Effector memory CD8-positive, alpha-beta T cell (primary cell): ENCODE measurements at regions not wholly inside any gene's neighbourhood (a gene's known extent, or its start where the extent isn't known, plus 50 kb on each side); places are given as distances from the start of the nearest gene placed in this dataset.
"Not testable (repeated sequence)": the region's sequence is repeated elsewhere in the genome, so short reads cannot be mapped to it uniquely, and the experiment has no call there.

ENCODE experiments used
- ATAC-seq: fragments of 150-1000 bp; cut with Tn5 transposase; replicated peaks from 2 replicates; pipeline ENCODE4 v1.10.0; 2021; ENCODE audit warnings: mild to moderate bottlenecking, moderate library complexity
- DNase-seq, 3 experiments: peaks; one replicate each; pipeline ENCODE4 v3.0.0; 2021
- H3K27ac Mint-ChIP-seq, 2 donors: one replicate each; pipeline ENCODE4 v1.8.0; 2022; ENCODE audit warnings: mild to moderate bottlenecking in 2 of 2, mixed read lengths in 2 of 2, moderate library complexity in 2 of 2
- H3K27me3 Mint-ChIP-seq, 2 donors: one replicate each; pipeline ENCODE4 v1.8.0; 2022; ENCODE audit warnings: mixed read lengths in 2 of 2
- H3K36me3 Mint-ChIP-seq: one replicate; pipeline ENCODE4 v1.8.0; 2022; ENCODE audit warnings: mild to moderate bottlenecking, moderate library complexity, mixed read lengths; ENCODE audit not compliant: insufficient read depth
- H3K4me1 Mint-ChIP-seq, 2 donors: one replicate each; pipeline ENCODE4 v1.8.0; 2022; ENCODE audit warnings: low read depth in 2 of 2, mixed read lengths in 2 of 2
- H3K4me3 Mint-ChIP-seq, 2 donors: one replicate each; pipeline ENCODE4 v1.8.0; 2022; ENCODE audit warnings: mild to moderate bottlenecking in 2 of 2, mixed read lengths in 2 of 2, moderate library complexity in 2 of 2
- H3K9me3 Mint-ChIP-seq, 2 donors: one replicate each; pipeline ENCODE4 v1.8.0; 2022; ENCODE audit warnings: mixed read lengths in 2 of 2

DNA sequence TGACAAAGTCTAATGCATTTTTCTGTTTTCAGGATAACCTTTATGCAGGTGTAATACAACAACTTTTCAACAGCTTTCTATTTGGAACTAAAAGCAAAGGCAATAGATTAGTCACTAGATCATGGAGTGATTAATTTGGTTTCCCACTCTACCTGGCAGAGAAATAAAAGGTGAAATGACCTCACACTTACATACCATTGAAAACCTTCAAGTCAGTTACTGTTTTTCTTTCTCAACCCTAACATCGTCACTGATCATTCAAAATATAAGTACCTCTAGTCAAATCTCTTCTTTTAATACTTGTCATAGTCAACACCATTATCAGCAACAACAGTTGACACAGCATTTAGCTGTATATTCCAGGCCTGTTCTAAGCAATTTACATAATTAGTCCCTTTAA lies 85.1 kb upstream of the ZCCHC13 start:
- DNase-seq (no peak), ATAC-seq (no peak)
- H3K27ac Mint-ChIP-seq, result no peak overlapping the region
- no peaks in the 10 kb centered on the region for H3K27me3 Mint-ChIP-seq
- H3K9me3 Mint-ChIP-seq, result no peaks in the 10 kb centered on the region
- H3K36me3 Mint-ChIP-seq, result peaks cover 11% of the 10 kb centered on the region
- H3K4me3 Mint-ChIP-seq, result no peak overlapping the region
- H3K4me1 Mint-ChIP-seq, result peaks cover 1 to 23% of the 10 kb centered on the region in 2 donors

DNA sequence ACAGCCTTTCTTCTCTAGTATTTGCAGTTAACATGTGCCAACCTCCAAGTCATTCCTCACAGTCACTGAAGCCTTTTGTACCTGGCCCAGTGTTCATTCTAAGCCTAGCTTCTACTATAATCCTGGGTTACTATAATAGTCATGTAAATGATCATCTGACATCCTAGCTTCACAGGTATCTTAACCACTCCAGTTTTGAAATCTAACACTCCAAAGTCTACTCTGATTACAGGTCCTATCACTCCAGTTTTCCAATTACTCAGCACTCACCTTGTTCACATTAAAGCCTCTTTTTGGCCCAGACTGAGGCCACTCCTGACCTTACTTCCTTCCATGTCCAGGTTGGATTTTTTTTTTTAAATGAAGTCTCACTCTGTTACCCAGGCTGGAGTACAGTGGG lies 87.6 kb upstream of the ZCCHC13 start:
- H3K27me3 Mint-ChIP-seq, result no peaks in the 10 kb centered on the region
- DNase-seq, result no peak
- H3K4me1 Mint-ChIP-seq, result peaks cover 0 to 17% of the 10 kb centered on the region in 2 donors
- ATAC-seq, result no peak
- no peak overlapping the region for H3K4me3 Mint-ChIP-seq
- H3K9me3 Mint-ChIP-seq, result no peaks in the 10 kb centered on the region
- H3K27ac Mint-ChIP-seq, result no peak overlapping the region
- H3K36me3 Mint-ChIP-seq, result peaks cover 4% of the 10 kb centered on the region

GRCh38 chrX:74211911-74212310 lies 92.1 kb upstream of the ZCCHC13 start:
- Mint-ChIP-seq H3K36me3 (peaks cover 5% of the 10 kb centered on the region), H3K9me3 (no peaks in the 10 kb centered on the region), H3K4me3 (no peak overlapping the region), H3K27me3 (no peaks in the 10 kb centered on the region), H3K4me1 (peaks cover 0 to 6% of the 10 kb centered on the region in 2 donors), H3K27ac (no peak overlapping the region)
- DNase-seq, result no peak
- no peak for ATAC-seq

GRCh38 chrX:74207539-74207938 lies 96.4 kb upstream of the ZCCHC13 start:
- Mint-ChIP-seq H3K27ac (no peak overlapping the region), H3K4me3 (no peak overlapping the region), H3K9me3 (no peaks in the 10 kb centered on the region), H3K4me1 (peaks cover 0 to 3% of the 10 kb centered on the region in 2 donors), H3K36me3 (peaks cover 4% of the 10 kb centered on the region), H3K27me3 (no peaks in the 10 kb centered on the region)
- no peak for DNase-seq
- no peak for ATAC-seq

DNA sequence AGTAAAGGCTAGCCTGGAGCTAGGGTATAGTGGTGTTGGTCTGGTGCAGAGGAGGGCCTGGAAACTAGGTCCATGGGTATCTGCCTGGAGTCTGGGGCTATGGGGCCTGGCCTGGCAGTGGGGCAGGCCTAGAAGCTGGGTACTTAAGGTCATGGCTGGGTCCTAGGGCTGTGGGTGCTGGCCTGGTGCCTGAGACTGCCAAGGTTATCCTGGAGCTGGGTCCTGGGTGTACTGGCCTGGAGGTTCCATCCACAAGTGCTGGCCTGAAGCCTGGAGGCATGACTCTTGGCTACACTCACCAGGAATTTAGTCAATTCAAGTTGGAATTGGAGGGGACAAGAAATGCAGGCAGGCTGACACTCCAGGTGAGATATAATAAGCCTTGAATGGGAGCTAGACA lies 108.4 kb upstream of the ZCCHC13 start:
- Mint-ChIP-seq H3K9me3 (no peaks in the 10 kb centered on the region), H3K36me3 (no peaks in the 10 kb centered on the region), H3K4me3 (no peak overlapping the region), H3K4me1 (no peaks in the 10 kb centered on the region), H3K27ac (no peak overlapping the region), H3K27me3 (no peaks in the 10 kb centered on the region)
- no peak for ATAC-seq
- DNase-seq, result no peak

DNA sequence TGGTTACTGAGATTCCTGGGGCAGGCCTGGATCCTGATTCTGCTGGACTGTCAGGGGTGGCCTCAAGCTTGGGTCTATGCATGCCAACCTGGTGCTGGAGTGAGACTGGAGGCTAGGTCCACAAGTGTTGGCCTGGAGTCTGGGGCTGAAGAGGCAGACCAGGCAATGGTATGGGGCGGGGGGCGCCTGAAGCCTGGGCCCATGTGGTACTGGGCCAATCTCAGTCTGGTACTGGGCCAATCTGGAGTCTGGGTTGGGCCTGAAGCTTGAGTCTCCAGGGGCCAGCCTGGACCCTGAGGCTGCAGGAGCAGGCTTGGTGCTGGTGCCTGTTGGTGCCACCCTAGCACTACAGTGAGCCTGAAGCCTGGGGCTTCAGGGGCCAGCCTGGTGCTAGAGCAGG lies 108.9 kb upstream of the ZCCHC13 start:
- ATAC-seq (no peak), DNase-seq (no peak)
- H3K27ac Mint-ChIP-seq, result no peak overlapping the region
- H3K9me3 Mint-ChIP-seq, result no peaks in the 10 kb centered on the region
- no peaks in the 10 kb centered on the region for H3K36me3 Mint-ChIP-seq
- no peak overlapping the region for H3K4me3 Mint-ChIP-seq
- H3K27me3 Mint-ChIP-seq, result no peaks in the 10 kb centered on the region
- H3K4me1 Mint-ChIP-seq, result no peaks in the 10 kb centered on the region

DNA sequence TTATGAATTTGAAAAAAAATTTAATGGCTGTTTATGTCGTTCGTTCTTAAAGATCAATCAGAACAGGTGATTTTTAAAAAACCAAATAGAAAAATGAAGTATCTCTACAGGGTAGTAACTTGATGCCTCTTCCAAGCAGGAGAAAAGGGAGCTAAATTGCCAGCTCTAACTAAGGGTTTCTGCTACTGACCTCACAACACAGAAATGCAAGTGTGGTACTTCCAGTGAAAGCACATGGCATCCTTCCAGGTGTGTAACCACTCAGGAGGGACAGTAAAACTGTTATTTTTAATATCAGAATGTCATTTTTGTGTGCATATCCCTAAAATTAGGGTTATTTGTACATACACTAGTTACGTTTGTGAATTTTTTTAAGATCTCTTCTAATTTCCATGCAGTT lies 116.8 kb upstream of the ZCCHC13 start:
- ATAC-seq (no peak), DNase-seq (no peak)
- H3K36me3 Mint-ChIP-seq, result no peaks in the 10 kb centered on the region
- no peak overlapping the region for H3K4me3 Mint-ChIP-seq
- H3K9me3 Mint-ChIP-seq, result no peaks in the 10 kb centered on the region
- no peaks in the 10 kb centered on the region for H3K4me1 Mint-ChIP-seq
- H3K27ac Mint-ChIP-seq, result no peak overlapping the region
- H3K27me3 Mint-ChIP-seq, result no peaks in the 10 kb centered on the region

DNA sequence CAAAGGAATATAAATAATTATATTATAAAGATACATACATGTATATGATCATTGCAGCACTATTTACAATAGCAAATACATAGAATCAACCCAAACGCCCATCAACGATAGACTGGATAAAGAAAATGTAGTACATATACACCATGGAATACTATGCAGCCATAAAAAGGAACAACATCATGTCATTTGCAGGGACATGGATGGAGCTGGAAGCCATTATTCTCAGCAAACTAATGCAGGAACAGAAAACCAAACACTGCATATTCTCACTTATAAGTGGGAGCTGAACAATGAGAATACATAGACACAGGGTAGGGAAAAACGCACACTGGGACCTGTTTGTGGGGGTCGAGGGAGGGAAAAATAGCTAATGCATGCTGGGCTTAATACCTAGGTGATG lies 120.9 kb upstream of the ZCCHC13 start:
- not testable (repeated sequence) for H3K9me3 Mint-ChIP-seq, H3K27me3 Mint-ChIP-seq, H3K27ac Mint-ChIP-seq, ATAC-seq, H3K36me3 Mint-ChIP-seq, DNase-seq, H3K4me3 Mint-ChIP-seq, H3K4me1 Mint-ChIP-seq

DNA sequence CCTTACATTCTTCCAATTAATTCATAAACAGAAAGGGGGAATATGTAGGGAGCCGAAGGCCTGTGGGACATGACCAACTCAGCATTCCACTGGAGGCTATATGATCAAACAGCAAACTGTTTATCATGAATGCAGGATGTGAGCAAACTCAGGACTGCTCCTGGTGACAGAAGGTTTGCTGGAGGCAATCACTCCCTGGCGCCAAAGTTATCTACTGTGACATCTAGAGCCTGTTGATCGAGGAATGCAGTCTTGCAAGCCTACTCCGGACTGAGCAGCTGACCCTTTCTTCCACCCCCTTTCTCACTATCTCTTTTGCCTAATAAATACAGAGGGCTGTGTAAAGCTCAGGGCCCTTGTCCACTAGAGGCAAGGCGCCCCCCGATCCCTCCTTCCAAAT lies 122.0 kb upstream of the ZCCHC13 start:
- not testable (repeated sequence) for H3K27ac Mint-ChIP-seq, H3K4me1 Mint-ChIP-seq, H3K9me3 Mint-ChIP-seq, H3K27me3 Mint-ChIP-seq, H3K36me3 Mint-ChIP-seq, ATAC-seq, DNase-seq, H3K4me3 Mint-ChIP-seq

DNA sequence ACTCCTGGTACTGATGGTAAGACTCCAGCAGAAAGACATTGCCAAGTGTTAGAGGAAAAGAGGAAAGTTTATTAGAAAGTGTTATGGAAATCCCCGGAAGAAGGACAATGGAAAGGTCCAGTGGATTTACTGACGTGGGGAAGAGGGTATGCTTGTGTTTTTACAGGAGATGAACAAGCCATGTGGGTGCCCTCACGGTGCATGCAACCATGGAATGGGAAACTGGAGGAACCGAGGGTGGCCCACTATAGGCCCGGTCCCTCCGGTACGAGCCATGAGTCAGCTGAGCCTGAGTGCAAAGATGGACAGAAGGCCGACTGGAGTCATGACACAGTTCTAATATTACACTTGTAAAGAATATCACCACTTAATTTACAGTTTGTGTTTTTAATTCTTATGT lies 123.3 kb upstream of the ZCCHC13 start:
- Mint-ChIP-seq H3K9me3 (no peaks in the 10 kb centered on the region), H3K4me3 (no peak overlapping the region), H3K27ac (no peak overlapping the region), H3K27me3 (no peaks in the 10 kb centered on the region), H3K36me3 (no peaks in the 10 kb centered on the region), H3K4me1 (no peaks in the 10 kb centered on the region)
- ATAC-seq (no peak), DNase-seq (no peak)

DNA sequence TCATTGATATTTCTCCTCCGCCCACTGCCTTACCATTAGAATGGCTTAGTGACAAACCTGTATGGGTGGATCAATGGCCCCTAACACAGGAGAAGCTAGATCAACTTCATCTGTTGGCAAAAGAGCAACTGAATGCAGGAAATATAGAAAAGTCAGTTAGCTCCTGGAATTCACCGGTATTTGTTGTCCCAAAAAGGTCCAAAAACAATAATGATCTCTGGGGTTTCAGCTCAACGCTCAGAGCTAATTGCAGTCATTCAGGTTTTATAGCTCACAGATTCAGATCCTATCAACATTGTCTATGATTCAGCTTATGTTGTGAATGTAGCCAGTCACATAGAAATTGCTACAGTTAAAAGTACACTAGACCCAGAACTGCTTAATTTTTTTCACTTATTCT lies 124.0 kb upstream of the ZCCHC13 start:
- Mint-ChIP-seq H3K27me3 (no peaks in the 10 kb centered on the region), H3K4me3 (no peak overlapping the region), H3K9me3 (no peaks in the 10 kb centered on the region), H3K4me1 (no peaks in the 10 kb centered on the region), H3K36me3 (no peaks in the 10 kb centered on the region), H3K27ac (no peak overlapping the region)
- DNase-seq (no peak), ATAC-seq (no peak)

- Mint-ChIP-seq H3K27me3 (no peaks in the 10 kb centered on the region), H3K4me3 (no peak overlapping the region), H3K27ac (no peak overlapping the region), H3K4me1 (no peaks in the 10 kb centered on the region), H3K36me3 (no peaks in the 10 kb centered on the region), H3K9me3 (no peaks in the 10 kb centered on the region)
- DNase-seq (no peak), ATAC-seq (no peak)
Measured at GRCh38 chrX:74179499-74179898, 124.5 kb upstream of the ZCCHC13 start.

DNA sequence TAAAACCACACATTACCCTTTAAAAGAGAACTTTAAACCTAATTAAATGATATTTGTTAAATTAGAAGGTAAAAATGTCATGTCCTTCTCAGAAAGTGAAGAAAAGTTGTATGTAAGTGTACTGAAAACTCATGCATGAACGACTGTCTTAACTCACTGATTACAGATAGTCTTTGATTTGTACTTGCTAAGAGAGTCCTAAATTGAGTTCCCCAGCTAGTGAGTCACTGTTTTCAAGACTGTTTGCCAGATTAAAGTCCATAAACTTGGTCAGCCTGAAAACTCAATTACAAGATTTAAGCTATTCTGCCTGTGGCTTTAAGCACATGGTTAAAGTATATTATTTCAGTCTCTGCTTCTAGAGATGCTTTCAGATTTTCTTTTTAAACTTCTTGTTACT lies 124.9 kb upstream of the ZCCHC13 start:
- DNase-seq, result no peak
- no peak for ATAC-seq
- H3K9me3 Mint-ChIP-seq, result no peaks in the 10 kb centered on the region
- no peak overlapping the region for H3K4me3 Mint-ChIP-seq
- H3K4me1 Mint-ChIP-seq, result no peaks in the 10 kb centered on the region
- no peak overlapping the region for H3K27ac Mint-ChIP-seq
- H3K36me3 Mint-ChIP-seq, result no peaks in the 10 kb centered on the region
- H3K27me3 Mint-ChIP-seq, result no peaks in the 10 kb centered on the region

DNA sequence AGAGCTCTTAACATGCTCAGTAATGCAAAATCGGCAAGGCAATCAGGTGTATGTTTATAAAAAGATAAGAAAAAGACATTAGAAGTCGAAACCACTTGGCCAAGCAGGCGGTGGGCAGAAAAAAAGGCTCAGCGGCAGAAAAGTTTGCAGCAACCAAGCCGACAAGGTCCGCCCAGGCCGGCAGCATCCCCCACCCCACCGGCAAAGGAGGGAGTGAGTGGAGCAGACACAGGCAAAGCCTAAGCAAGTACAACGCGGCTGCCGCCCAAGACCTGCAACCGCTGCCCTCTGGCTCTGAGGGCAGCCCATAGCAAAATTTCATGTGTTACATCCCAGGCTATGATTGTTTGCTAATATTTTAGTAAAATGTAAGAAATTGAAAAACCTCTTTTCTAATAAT lies 125.4 kb upstream of the ZCCHC13 start:
- Mint-ChIP-seq H3K9me3 (no peaks in the 10 kb centered on the region), H3K4me1 (no peaks in the 10 kb centered on the region), H3K36me3 (no peaks in the 10 kb centered on the region), H3K4me3 (no peak overlapping the region), H3K27ac (no peak overlapping the region), H3K27me3 (no peaks in the 10 kb centered on the region)
- no peak for ATAC-seq
- no peak for DNase-seq

DNA sequence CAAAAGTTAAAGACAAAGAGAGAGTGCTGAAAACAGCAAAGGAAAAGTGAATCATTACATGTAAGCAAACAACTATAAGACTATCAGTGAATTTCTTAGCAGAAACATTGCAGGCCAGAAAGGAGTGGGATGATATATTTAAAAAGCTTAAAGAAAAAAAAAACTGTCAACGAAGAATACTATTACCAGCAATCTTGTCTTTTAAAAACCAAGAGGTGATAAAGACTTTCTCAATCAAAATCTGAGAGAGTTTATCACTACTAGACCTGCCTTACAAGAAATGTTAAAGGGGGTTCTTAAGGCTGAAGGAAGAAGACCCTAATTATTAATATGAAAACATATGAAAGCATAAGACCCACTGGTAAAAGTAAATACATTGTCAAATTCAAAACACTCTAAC lies 132.5 kb upstream of the ZCCHC13 start:
- H3K36me3 Mint-ChIP-seq, result no peaks in the 10 kb centered on the region
- no peaks in the 10 kb centered on the region for H3K4me1 Mint-ChIP-seq
- H3K4me3 Mint-ChIP-seq, result no peak overlapping the region
- H3K9me3 Mint-ChIP-seq, result peaks cover 5 to 6% of the 10 kb centered on the region in 2 donors
- H3K27me3 Mint-ChIP-seq, result no peaks in the 10 kb centered on the region
- ATAC-seq (no peak), DNase-seq (no peak)
- H3K27ac Mint-ChIP-seq, result no peak overlapping the region
